T-cell (primary cell): ENCODE measurements at regions not wholly inside any gene's neighbourhood (a gene's known extent, or its start where the extent isn't known, plus 50 kb on each side); places are given as distances from the start of the nearest gene placed in this dataset.

ENCODE experiments used
- ATAC-seq, 4 experiments: fragments of 200-7000 bp in 3 of 4; fragments of 150-1000 bp in 1 of 4; cut with Tn5 transposase; replicated peaks in 1 of 4; 1 replicate in 3 of 4; 2 replicates in 1 of 4; pipeline ENCODE4 v1.10.0; 2021; ENCODE audit warnings: moderate library complexity in 3 of 4, mild to moderate bottlenecking in 2 of 4, moderate number of reproducible peaks in 1 of 4
- CTCF ChIA-PET, 2 donors: fragments of 300-600 bp; sonication (Branson Sonifier 250); formaldehyde crosslinking; loops; one replicate each; lab custom pipeline; 2022; ENCODE audit warnings: antibody characterized with exemption in 2 of 2; lab: Charles Lee
- POLR2A ChIA-PET, 2 donors: fragments of 300-600 bp; sonication (Branson Sonifier 250); formaldehyde crosslinking; loops; one replicate each; lab custom pipeline; 2022; ENCODE audit warnings: antibody characterized with exemption in 2 of 2; lab: Charles Lee
- DNase-seq, 35 experiments: peaks; one replicate each; pipeline versions ENCODE4 v3.0.0 to v3.0.0-alpha.2; 2013 to 2023
- H3K27ac ChIP-seq: one replicate; pipeline ENCODE4 v1.5.1; 2013; ENCODE audit warnings: low read length
- H3K27me3 ChIP-seq, 2 experiments: replicated peaks in 1 of 2; 1 replicate in 1 of 2; 2 replicates in 1 of 2; pipeline versions ENCODE4 v1.6.1 to v1.7.0; 2013; ENCODE audit warnings: low read length in 1 of 2, mixed read lengths in 1 of 2; ENCODE audit not compliant: control insufficient read depth in 2 of 2, insufficient read depth in 2 of 2; ENCODE audit errors: extremely low read depth in 1 of 2
- H3K36me3 ChIP-seq, 2 donors: 1 replicate in 1 of 2; 2 replicates in 1 of 2; pipeline versions ENCODE4 v1.6.1 to v1.7.0; 2013; ENCODE audit warnings: low read length in 1 of 2; ENCODE audit not compliant: control insufficient read depth in 2 of 2, insufficient read depth in 1 of 2; ENCODE audit errors: extremely low read depth in 1 of 2
- H3K4me1 ChIP-seq, 2 experiments: 1 replicate in 1 of 2; 2 replicates in 1 of 2; pipeline versions ENCODE4 v1.6.1 to v1.7.0; 2013; ENCODE audit warnings: low read length in 2 of 2, mixed read lengths in 1 of 2; ENCODE audit not compliant: insufficient read depth in 2 of 2, control insufficient read depth in 1 of 2; ENCODE audit errors: extremely low read depth in 1 of 2
- H3K4me3 ChIP-seq, 2 donors: 1 replicate in 1 of 2; 2 replicates in 1 of 2; pipeline versions ENCODE4 v1.5.1 to v1.7.0; 2013; ENCODE audit warnings: mild to moderate bottlenecking in 2 of 2, low read length in 1 of 2, moderate library complexity in 1 of 2; ENCODE audit not compliant: control insufficient read depth in 1 of 2; ENCODE audit errors: extremely low read depth in 1 of 2
- H3K9me3 ChIP-seq: 2 replicates; pipeline ENCODE4 v1.7.0; 2013
- H3K27ac Mint-ChIP-seq, 2 donors: one replicate each; pipeline ENCODE4 v1.8.0; 2020 to 2021; ENCODE audit warnings: mild to moderate bottlenecking in 2 of 2, mixed read lengths in 2 of 2
- H3K27me3 Mint-ChIP-seq, 2 donors: one replicate each; pipeline ENCODE4 v1.8.0; 2021 to 2022; ENCODE audit warnings: mixed read lengths in 2 of 2
- H3K36me3 Mint-ChIP-seq: one replicate; pipeline ENCODE4 v1.8.0; 2021; ENCODE audit warnings: mixed read lengths
- H3K4me1 Mint-ChIP-seq, 3 donors: one replicate each; pipeline ENCODE4 v1.8.0; 2020 to 2022; ENCODE audit warnings: mixed read lengths in 3 of 3, mild to moderate bottlenecking in 1 of 3
- H3K4me3 Mint-ChIP-seq, 3 donors: one replicate each; pipeline ENCODE4 v1.8.0; 2020 to 2022; ENCODE audit warnings: mild to moderate bottlenecking in 3 of 3, mixed read lengths in 3 of 3, moderate library complexity in 3 of 3
- H3K9me3 Mint-ChIP-seq, 3 donors: one replicate each; pipeline ENCODE4 v1.8.0; 2020 to 2022; ENCODE audit warnings: mixed read lengths in 3 of 3
- WGBS: methylation state at CpG from one replicate; pipeline ENCODE4 v1.1.5; 2013; ENCODE audit warnings: missing lambda C conversion rate; ENCODE audit not compliant: insufficient coverage; 5-methylcytosine and 5-hydroxymethylcytosine counted together

GRCh38 chr20:40257763-40258162 lies 431.3 kb downstream of the MAFB start:
- Histone ChIP-seq H3K9me3 (no peaks in the 10 kb centered on the region), H3K4me1 (no peaks in the 10 kb centered on the region), H3K4me3 (no peak overlapping the region), H3K27ac (no peak overlapping the region), H3K36me3 (no peaks in the 10 kb centered on the region), H3K27me3 (no peaks in the 10 kb centered on the region)
- ChIA-PET POLR2A (no interaction called here), CTCF (no interaction called here)
- WGBS = no CpG with 5 or more reads among the region's 2 CpGs
- Mint-ChIP-seq H3K9me3 (no peaks in the 10 kb centered on the region), H3K36me3 (no peaks in the 10 kb centered on the region), H3K4me1 (no peaks in the 10 kb centered on the region), H3K27ac (no peak overlapping the region), H3K4me3 (no peak overlapping the region), H3K27me3 (peaks cover 2 to 13% of the 10 kb centered on the region in 2 donors)
- no peak for ATAC-seq
- DNase-seq = no peak

- Mint-ChIP-seq H3K27me3 (peaks cover 2 to 15% of the 10 kb centered on the region in 2 donors), H3K4me1 (no peaks in the 10 kb centered on the region), H3K4me3 (no peak overlapping the region), H3K9me3 (peaks cover 0 to 5% (median 4%) of the 10 kb centered on the region in 3 donors), H3K27ac (no peak overlapping the region), H3K36me3 (no peaks in the 10 kb centered on the region)
- ChIA-PET POLR2A (no interaction called here), CTCF (no interaction called here)
- H3K36me3 ChIP-seq = no peaks in the 10 kb centered on the region
- H3K27ac ChIP-seq = no peak overlapping the region
- DNase-seq (no peak), ATAC-seq (no peak)
- WGBS = no CpG with 5 or more reads among the region's 1 CpG
- H3K27me3 ChIP-seq = peaks cover 0 to 2% of the 10 kb centered on the region in 2 experiments
- H3K4me1 ChIP-seq = no peaks in the 10 kb centered on the region
- no peak overlapping the region for H3K4me3 ChIP-seq
- H3K9me3 ChIP-seq = no peaks in the 10 kb centered on the region
Observed at GRCh38 chr20:40255365-40255764, 433.7 kb downstream of the MAFB start.

DNA sequence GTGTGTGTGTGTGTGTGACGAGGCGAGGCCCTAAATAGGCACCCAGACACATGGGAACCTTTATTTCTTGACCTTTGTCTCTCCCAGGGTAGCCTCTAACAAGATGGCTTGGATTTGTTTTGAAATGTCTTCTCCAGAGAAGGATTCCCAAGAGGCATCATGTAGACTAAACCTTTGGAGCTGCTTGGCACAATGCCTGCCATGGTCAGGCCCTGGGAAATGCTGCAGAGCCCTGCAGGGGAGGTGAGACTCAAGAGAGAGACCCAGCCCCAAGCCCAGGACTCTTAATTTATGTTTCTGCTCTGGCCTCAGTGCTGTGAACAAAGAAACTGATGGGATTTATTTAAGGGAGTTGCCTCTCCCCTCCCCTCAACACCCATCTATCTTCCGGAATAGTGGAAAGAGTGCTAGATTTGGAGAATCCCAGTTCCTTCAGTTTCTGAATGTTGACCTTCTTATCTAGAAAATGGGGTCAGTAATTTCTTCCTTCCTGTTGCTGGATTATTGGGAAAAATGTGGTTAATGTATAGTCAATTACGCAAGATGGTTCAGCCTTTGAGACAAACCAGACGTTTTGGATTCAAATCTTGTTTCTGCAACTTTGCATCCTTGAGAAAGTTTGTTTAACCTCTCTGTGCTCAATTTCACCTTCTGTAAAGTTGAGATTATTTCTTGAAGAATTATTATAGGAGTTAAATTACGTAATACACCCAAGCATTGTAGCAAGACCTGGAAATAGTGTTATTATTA lies 434.8 kb downstream of the MAFB start:
- Mint-ChIP-seq H3K36me3 (no peaks in the 10 kb centered on the region), H3K9me3 (peaks cover 0 to 9% (median 4%) of the 10 kb centered on the region in 3 donors), H3K27ac (no peak overlapping the region), H3K4me1 (no peaks in the 10 kb centered on the region), H3K4me3 (no peak overlapping the region), H3K27me3 (peaks cover 2 to 15% of the 10 kb centered on the region in 2 donors)
- ATAC-seq = no peak
- no peak overlapping the region for H3K27ac ChIP-seq
- CTCF ChIA-PET = no interaction called here
- no peak for DNase-seq
- peaks cover 0 to 2% of the 10 kb centered on the region in 2 experiments for H3K27me3 ChIP-seq
- H3K9me3 ChIP-seq = no peaks in the 10 kb centered on the region
- no peaks in the 10 kb centered on the region for H3K4me1 ChIP-seq
- POLR2A ChIA-PET = no interaction called here
- 87% methylated on average over 3 of the region's 6 CpGs for WGBS
- no peaks in the 10 kb centered on the region for H3K36me3 ChIP-seq
- no peak overlapping the region for H3K4me3 ChIP-seq

DNA sequence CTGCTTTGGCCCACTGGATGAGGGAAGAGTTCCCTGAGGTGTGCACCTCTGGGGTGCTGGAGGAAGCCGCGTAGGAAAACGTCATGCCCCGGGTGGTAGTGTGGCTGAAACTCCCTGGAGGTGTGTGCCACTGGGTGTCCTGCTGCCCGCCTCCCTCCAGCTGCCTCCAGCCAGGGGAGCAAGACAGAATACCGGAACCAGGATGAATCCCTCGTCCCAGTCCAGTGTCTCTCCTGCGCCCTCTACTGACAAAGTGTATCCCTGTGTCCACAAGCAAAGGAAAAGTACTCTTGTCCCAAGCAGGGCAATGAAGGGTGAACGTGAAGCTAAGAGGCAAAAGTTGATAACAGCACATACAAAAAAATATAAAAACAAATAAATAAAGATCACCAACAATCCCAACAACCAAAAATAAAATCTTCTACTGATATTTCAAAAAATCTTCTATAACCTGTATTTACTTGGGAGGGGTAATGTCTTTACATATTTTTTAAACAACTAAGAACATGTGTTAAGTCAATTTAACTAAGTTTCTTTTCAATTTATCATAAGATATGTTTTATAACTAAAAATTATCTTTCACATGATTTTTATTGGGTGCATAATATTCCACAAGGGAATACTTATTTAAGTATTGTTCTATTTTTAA lies 437.6 kb downstream of the MAFB start:
- CTCF ChIA-PET = no interaction called here
- 89% methylated on average over 8 of the region's 9 CpGs for WGBS
- no peak overlapping the region for H3K27ac ChIP-seq
- no peak overlapping the region for H3K4me3 Mint-ChIP-seq
- peaks cover 0 to 2% of the 10 kb centered on the region in 2 experiments for H3K27me3 ChIP-seq
- no peak for DNase-seq
- no peak overlapping the region for H3K27ac Mint-ChIP-seq
- no peaks in the 10 kb centered on the region for H3K9me3 ChIP-seq
- H3K9me3 Mint-ChIP-seq = peaks cover 0 to 11% (median 4%) of the 10 kb centered on the region in 3 donors
- no peaks in the 10 kb centered on the region for H3K36me3 ChIP-seq
- no peak for ATAC-seq
- POLR2A ChIA-PET = no interaction called here
- no peaks in the 10 kb centered on the region for H3K4me1 ChIP-seq
- H3K4me3 ChIP-seq = no peak overlapping the region
- peaks cover 0 to 9% of the 10 kb centered on the region in 2 donors for H3K27me3 Mint-ChIP-seq
- H3K4me1 Mint-ChIP-seq = no peaks in the 10 kb centered on the region
- no peaks in the 10 kb centered on the region for H3K36me3 Mint-ChIP-seq

DNA sequence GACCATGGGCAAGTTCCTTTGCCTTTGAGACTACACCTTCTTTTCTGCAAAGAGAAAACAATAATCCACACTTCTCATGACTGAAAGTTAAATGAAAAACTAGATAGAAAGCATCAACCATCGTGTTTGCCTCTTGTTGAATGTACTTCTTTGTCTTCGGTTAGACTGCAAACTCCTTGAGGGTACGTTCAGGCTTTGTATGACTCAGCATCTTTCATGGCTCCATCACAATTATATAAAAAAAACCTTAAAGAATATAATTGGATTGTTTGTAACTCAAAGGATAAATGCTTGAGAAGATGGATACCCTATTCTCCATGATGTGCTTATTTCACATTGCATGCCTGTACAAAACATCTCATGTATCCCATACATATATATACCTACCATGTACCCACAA lies 439.2 kb downstream of the MAFB start:
- ATAC-seq (no peak), DNase-seq (no peak)
- Mint-ChIP-seq H3K4me3 (no peak overlapping the region), H3K9me3 (peaks cover 0 to 11% (median 4%) of the 10 kb centered on the region in 3 donors), H3K36me3 (no peaks in the 10 kb centered on the region), H3K27me3 (peaks cover 0 to 9% of the 10 kb centered on the region in 2 donors), H3K4me1 (no peaks in the 10 kb centered on the region), H3K27ac (no peak overlapping the region)
- H3K4me3 ChIP-seq = no peak overlapping the region
- H3K4me1 ChIP-seq = no peaks in the 10 kb centered on the region
- H3K27ac ChIP-seq = no peak overlapping the region
- no peaks in the 10 kb centered on the region for H3K9me3 ChIP-seq
- peaks cover 0 to 2% of the 10 kb centered on the region in 2 experiments for H3K27me3 ChIP-seq
- ChIA-PET CTCF (no interaction called here), POLR2A (no interaction called here)
- H3K36me3 ChIP-seq = no peaks in the 10 kb centered on the region
- no CpG with 5 or more reads among the region's 3 CpGs for WGBS

DNA sequence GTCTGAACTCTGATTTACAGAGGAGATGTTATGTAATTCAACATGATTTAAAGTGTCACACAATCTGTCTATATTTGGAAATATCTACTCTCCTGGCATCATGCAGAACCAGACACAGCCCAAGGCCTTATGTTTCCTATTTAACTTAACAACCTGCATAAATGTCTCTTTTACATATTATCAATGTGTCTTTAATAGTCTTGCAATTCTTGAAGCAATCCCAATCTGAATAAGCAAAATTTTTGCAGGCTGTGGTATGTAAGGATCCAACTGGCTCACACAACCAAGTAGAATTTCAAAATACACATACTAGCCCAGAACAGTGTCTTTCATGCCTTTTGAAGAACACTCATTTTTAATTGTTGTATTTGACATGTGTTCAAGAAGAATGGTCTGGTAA lies 443.2 kb downstream of the MAFB start:
- H3K4me3 Mint-ChIP-seq = no peak overlapping the region
- no peak for DNase-seq
- H3K4me1 Mint-ChIP-seq = no peaks in the 10 kb centered on the region
- ChIA-PET POLR2A (no interaction called here), CTCF (no interaction called here)
- Histone ChIP-seq H3K36me3 (no peaks in the 10 kb centered on the region), H3K9me3 (no peaks in the 10 kb centered on the region), H3K4me1 (no peaks in the 10 kb centered on the region), H3K4me3 (no peak overlapping the region), H3K27me3 (no peaks in the 10 kb centered on the region), H3K27ac (no peak overlapping the region)
- no peak for ATAC-seq
- H3K9me3 Mint-ChIP-seq = peaks cover 0 to 8% (median 1%) of the 10 kb centered on the region in 3 donors
- H3K27me3 Mint-ChIP-seq = peaks cover 0 to 4% of the 10 kb centered on the region in 2 donors
- no peak overlapping the region for H3K27ac Mint-ChIP-seq
- no peaks in the 10 kb centered on the region for H3K36me3 Mint-ChIP-seq
